NOMO-1 (cell line): ENCODE measurements at regions not wholly inside any gene's neighbourhood (a gene's known extent, or its start where the extent isn't known, plus 50 kb on each side); places are given as distances from the start of the nearest gene placed in this dataset.

Source experiments
- DNase-seq, 2 experiments: peaks; one replicate each; lab custom pipeline; 2025; ENCODE audit not compliant: unreplicated experiment in 2 of 2; lab: John Stamatoyannopoulos, UW

DNA sequence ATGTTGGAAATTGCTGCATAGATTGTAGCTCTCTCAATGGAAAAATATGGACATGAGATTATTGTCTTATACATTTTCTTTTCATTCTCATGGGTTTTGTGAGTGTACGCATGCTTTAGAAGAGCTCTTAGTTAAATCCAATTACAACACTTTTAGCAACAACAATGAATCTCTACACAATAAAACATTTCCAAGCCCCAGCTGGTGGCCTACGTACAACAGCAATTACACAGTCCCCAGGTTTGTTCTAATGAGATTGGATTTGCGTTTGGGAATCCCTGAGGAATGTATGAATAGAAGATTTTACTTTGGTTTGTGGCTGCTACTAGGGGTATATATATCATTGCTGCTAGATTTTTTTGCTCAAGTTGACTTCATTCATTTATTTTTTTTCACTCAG, 98.6 kb downstream of the FHDC1 start:
- DNase-seq = no peak

- no peak for DNase-seq
Measured at GRCh38 chr4:153036931-153037482, 100.9 kb downstream of the FHDC1 start.

DNA sequence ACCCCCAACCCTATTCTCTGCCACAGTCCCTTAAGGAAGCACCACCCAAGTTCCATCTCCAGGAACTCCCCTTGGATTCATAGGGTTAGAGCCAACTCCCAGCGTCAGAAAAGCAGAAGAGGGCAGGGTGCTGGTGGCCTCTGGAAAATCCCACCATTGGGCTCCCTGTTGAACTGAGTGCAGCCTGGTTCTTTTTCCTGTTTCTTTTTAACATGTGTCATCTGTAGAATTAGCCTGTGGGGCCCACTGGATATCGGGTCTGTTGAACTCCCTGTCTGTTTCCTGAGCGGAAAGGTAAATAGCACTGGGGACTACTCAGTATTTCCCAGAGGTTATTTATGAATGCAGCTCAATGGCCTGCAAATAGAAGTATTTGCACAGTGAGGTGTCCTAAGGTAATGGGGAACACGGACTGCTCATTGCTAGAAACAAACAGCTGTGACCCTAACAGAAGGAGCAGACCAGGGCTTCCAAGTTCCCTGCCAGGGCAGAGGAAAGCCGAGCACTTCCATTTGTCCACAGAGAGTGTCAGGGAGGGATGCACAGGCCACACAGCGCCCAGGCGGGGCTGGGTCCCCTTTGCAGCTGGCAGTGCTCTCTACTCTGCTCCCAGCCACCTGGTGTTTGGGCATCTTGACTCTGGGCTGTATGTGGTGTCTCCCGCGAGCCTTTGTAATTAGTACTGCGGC, 102.6 kb downstream of the FHDC1 start:
- DNase-seq = no peak

- no peak for DNase-seq
Measured at GRCh38 chr4:153039542-153040185, 103.5 kb downstream of the FHDC1 start.

DNA sequence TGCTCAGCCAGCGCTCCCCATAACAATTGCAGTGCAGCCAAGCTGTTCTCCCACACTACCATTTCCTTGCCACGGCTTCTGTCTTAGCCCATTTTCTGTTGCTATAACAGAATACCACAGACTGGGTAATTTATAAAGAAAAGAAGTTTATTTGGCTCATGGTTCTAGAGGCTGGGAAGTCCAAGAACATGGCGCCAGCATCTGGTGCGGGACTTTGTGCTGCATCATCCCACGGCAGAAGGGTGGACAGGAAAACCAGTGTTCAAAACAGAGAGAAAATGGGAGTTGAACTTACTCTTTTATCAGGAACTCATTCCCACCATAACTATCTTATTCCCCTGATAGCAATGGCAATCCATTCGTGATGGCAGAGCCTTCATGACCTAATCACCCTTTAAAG, 104.6 kb downstream of the FHDC1 start:
- DNase-seq = no peak

DNA sequence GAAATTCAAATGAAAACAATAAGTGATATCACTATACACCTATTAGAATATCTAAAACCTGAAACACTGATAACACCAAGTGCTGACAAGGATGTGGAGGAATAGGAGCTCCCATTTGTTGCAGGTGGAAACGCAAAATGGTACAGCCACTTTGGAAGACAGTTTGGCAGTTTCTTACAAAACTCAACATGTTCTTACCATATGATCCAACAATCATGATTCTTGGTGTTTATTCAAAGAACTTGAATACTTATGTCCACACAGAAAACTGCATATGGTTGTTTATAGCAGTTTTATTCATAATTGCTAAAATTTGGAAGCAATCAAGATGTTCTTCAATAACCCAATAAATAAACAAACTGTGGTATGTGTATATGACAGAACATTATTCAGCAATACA, 107.9 kb downstream of the FHDC1 start:
- DNase-seq = no peak

GRCh38 chr4:153045111-153045982, 109.2 kb downstream of the FHDC1 start:
- DNase-seq = peak; percentile 67 to 92

DNA sequence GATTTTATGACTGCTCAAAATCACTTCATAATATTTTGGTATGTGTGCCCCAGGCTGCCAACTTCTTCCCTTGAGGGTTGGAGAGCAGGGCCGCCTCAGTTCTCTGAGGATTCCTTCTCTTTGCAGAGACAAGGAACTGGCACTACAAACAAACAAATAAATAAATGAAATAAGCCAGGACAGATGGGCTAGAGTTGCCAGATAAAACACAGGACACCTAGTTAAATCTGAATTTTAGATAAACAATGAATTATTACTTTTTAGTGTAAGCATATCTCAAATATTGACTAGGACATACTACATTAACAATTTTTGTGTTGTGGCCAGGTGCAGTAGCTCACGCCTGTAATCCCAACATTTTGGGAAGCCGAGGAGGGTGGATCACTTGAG, 122.5 kb downstream of the FHDC1 start:
- DNase-seq = no peak

GRCh38 chr4:153060196-153060595, 124.1 kb downstream of the FHDC1 start:
- no peak for DNase-seq

- DNase-seq = no peak
Measured at GRCh38 chr4:153061971-153062370, 125.8 kb downstream of the FHDC1 start.

DNA sequence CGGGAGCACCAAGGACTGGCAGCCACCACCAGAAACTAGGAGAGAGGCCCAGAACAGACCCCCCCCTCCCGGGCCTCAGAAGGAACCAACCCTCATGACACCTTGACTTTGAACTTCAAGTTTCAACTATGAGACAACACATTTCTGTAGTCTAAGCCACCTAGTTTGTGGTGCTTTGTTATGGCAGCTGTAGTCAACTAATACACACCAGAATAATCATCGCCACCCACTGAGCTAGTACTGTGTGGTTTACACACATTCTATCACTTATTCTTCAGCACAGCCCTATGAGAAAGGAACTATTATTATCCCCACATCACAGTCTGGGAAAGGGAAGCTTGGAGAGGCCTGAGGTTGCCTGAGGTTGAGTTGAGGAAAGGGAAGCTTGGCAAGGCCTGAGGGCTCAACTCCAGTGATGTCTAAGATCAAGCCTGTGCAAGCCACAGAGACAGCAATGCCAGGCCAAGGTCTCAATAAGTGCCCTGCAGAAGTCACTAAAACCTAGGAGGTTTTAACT, 126.6 kb downstream of the FHDC1 start:
- DNase-seq = no peak

- DNase-seq = no peak
Measured at GRCh38 chr4:153063490-153063889, 127.4 kb downstream of the FHDC1 start.

DNA sequence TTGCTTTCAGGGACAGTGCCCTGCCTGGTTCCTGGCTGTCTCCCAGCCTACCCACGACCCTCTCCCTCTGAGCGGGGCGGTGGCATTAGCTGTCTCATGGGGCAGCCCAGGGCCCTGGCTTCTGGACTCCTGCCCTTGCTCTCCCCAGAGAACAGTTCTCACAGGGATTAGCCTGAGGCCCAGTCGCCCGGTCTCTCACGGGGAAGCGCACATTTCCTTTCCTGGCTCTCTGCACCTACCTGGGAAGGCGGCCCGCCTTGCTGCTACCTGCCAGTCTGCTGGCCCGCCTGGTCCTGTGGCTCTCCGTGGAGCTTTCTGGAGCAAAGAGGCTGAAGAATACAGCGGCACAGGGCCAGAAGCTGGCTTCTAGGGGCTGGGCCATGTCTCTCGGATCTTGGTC, 128.4 kb downstream of the FHDC1 start:
- DNase-seq = no peak

GRCh38 chr4:153065276-153065675, 129.2 kb downstream of the FHDC1 start:
- no peak for DNase-seq

DNA sequence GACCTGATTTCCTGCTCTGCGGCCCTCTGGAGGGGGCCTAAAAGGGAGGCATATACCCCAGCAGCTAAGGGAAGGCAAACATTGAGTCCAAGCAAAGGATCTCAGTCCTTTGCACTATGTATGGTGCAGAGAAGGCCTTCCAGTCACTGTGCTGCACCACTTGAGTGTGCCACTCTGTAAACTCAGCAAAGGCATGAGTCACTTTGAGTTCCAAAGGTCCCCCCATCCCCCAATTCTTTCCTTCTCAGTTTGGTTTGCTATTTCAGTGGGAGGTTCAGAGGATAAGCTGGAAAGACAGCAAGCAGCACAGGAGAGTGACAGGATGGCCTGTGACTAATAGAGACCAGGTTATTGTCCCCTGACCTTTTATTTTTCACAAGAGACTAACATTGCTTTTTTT, 131.3 kb downstream of the FHDC1 start:
- no peak for DNase-seq

GRCh38 chr4:153068751-153069150, 132.6 kb downstream of the FHDC1 start:
- no peak for DNase-seq

- no peak for DNase-seq
Measured at GRCh38 chr4:153071958-153072598, 132.2 kb upstream of the TRIM2 start.

DNA sequence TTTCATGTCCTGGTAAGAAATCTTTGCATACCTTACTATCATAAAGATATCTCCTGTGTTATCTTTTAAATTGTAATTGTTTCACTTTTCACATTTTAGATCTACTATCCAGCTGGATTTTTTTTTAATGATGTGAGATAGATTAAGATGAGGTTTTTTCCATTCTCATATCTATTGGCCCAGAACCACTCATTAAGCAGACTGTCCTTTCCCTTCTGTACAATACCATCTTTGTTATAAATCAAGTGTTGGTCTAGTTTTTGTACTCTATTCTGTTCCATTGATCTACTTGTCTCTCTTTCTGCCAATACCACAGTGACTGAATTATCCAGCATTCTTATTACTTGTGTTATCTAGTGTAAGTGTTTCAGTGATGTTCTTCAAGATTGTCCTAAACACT, 131.6 kb upstream of the TRIM2 start:
- no peak for DNase-seq

DNA sequence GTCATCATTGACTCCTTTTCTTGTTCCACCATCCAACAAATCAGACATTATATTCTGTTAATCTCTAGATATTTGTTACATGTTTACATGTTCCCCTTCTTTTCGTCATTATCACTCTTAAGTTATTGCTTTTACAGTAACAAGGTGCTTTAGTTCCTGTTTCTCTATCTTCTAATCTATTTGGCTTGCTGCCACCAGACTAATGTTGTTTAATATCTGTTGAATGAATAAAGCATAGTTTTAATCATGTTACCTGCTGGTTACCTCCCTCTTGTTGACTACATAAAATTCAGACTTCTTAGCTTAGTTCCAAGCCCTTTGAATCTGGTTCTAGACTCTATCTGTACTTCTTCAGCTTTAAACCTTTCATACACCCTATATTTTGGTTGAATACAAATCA, 129.8 kb upstream of the TRIM2 start:
- DNase-seq = no peak

- no peak for DNase-seq
Measured at GRCh38 chr4:153074936-153075630, 129.2 kb upstream of the TRIM2 start.
